Tibial nerve (tissue), 4 donors: ENCODE measurements at regions not wholly inside any gene's neighbourhood (a gene's known extent, or its start where the extent isn't known, plus 50 kb on each side); places are given as distances from the start of the nearest gene placed in this dataset.

ENCODE experiments used
- EP300 ChIP-seq, 2 donors: sonication (generic); formaldehyde crosslinking; IDR thresholded peaks; one replicate each; pipeline ENCODE4 v1.6.1; 2017; ENCODE audit warnings: antibody characterized with exemption in 2 of 2, mild to moderate bottlenecking in 1 of 2
- POLR2A ChIP-seq, 2 donors: fragments of 450-650 bp; IDR thresholded peaks; one replicate each; pipeline ENCODE4 v1.6.1; 2017; ENCODE audit warnings: antibody characterized with exemption in 2 of 2, mild to moderate bottlenecking in 2 of 2, moderate library complexity in 2 of 2
- TF ChIP-seq, protein P1 (sequence below), 5 experiments: fragments of 200-600 bp in 3 of 5; fragments of 450-650 bp in 2 of 5; sonication (generic) in 3 of 5; IDR thresholded peaks; one replicate each; pipeline ENCODE4 v1.5.1; 2016 to 2019; ENCODE audit warnings: antibody characterized with exemption in 5 of 5, mild to moderate bottlenecking in 3 of 5, moderate library complexity in 2 of 5

DNA sequence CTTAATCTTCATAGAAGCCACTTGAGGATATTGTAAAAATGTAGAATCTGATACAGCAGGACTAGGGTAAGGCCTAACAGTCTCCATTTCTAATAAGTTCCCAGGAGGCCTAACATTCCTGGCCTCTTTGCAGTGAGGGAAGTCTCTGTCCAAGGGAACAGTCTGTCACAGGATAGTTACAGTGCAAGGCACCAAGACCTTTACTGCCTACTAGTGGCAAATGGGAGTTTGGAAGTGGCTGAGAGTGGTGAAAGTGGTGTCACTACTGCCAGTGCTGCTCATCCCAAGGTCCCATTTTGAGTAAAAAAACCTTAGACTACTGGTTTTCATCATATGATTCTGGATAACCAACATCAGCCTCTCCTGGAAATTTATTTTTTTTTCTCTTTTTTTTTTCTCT lies 619.5 kb upstream of the SEMA3D start:
- TF ChIP-seq EP300 (IDR thresholded peaks at IDR 0.05) (no peak), POLR2A (IDR thresholded peaks at IDR 0.05) (no peak)
- TF ChIP-seq, protein P1, sequence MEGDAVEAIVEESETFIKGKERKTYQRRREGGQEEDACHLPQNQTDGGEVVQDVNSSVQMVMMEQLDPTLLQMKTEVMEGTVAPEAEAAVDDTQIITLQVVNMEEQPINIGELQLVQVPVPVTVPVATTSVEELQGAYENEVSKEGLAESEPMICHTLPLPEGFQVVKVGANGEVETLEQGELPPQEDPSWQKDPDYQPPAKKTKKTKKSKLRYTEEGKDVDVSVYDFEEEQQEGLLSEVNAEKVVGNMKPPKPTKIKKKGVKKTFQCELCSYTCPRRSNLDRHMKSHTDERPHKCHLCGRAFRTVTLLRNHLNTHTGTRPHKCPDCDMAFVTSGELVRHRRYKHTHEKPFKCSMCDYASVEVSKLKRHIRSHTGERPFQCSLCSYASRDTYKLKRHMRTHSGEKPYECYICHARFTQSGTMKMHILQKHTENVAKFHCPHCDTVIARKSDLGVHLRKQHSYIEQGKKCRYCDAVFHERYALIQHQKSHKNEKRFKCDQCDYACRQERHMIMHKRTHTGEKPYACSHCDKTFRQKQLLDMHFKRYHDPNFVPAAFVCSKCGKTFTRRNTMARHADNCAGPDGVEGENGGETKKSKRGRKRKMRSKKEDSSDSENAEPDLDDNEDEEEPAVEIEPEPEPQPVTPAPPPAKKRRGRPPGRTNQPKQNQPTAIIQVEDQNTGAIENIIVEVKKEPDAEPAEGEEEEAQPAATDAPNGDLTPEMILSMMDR (IDR thresholded peaks at IDR 0.05): no peak
